Endothelial cell (in vitro differentiated cells): ENCODE measurements at regions not wholly inside any gene's neighbourhood (a gene's known extent, or its start where the extent isn't known, plus 50 kb on each side); places are given as distances from the start of the nearest gene placed in this dataset.

Experiments used
- DNase-seq: peaks from one replicate; pipeline ENCODE4 v3.0.0; 2021; ENCODE audit warnings: low spot score
- H3K27ac Mint-ChIP-seq: one replicate; pipeline ENCODE4 v1.8.0; 2021; ENCODE audit warnings: mixed read lengths, inconsistent platforms; ENCODE audit not compliant: unreplicated experiment
- H3K27me3 Mint-ChIP-seq: one replicate; pipeline ENCODE4 v1.8.0; 2021; ENCODE audit warnings: mild to moderate bottlenecking, moderate library complexity, mixed read lengths, inconsistent platforms; ENCODE audit not compliant: unreplicated experiment
- H3K36me3 Mint-ChIP-seq: one replicate; pipeline ENCODE4 v1.8.0; 2021; ENCODE audit warnings: mild to moderate bottlenecking, low read depth, mixed read lengths, inconsistent platforms; ENCODE audit not compliant: unreplicated experiment
- H3K4me1 Mint-ChIP-seq: one replicate; pipeline ENCODE4 v1.8.0; 2021; ENCODE audit warnings: mild to moderate bottlenecking, mixed read lengths, inconsistent platforms; ENCODE audit not compliant: unreplicated experiment
- H3K4me3 Mint-ChIP-seq: one replicate; pipeline ENCODE4 v1.8.0; 2021; ENCODE audit warnings: mild to moderate bottlenecking, mixed read lengths, inconsistent platforms; ENCODE audit not compliant: unreplicated experiment
- H3K9me3 Mint-ChIP-seq: one replicate; pipeline ENCODE4 v1.8.0; 2021; ENCODE audit warnings: mixed read lengths, inconsistent platforms; ENCODE audit not compliant: unreplicated experiment
- TF ChIP-seq, protein P1 (sequence below): fragments of 200-600 bp; sonication (generic); IDR thresholded peaks from one replicate; pipeline ENCODE4 v1.5.0; 2021; ENCODE audit warnings: antibody characterized with exemption; ENCODE audit not compliant: unreplicated experiment

DNA sequence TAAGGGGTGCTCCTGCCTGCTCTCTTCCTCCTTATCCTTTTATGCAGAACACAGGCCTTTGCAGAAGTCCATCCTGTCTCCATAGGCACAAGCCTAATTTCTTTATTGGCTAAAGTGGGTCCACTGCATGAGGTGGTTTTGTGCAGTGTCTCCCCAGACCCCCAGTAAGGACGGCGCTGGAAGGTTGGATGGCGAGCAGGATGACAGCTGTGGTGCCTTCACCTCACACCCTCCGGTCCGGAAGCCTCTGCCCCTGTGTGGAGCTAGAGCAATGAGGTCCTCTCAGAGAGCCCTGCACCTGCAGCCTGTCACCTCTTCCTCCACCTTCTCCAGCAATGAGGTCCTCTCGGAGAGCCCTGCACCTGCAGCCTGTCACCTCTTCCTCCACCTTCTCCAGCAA lies 393.7 kb upstream of the IRX1 start:
- Mint-ChIP-seq H3K4me3 (no peak overlapping the region), H3K36me3 (peaks cover 13% of the 10 kb centered on the region), H3K9me3 (peaks cover 15% of the 10 kb centered on the region), H3K27me3 (peaks cover 6% of the 10 kb centered on the region), H3K4me1 (no peaks in the 10 kb centered on the region), H3K27ac (no peak overlapping the region)
- no peak for DNase-seq
- TF ChIP-seq, protein P1, sequence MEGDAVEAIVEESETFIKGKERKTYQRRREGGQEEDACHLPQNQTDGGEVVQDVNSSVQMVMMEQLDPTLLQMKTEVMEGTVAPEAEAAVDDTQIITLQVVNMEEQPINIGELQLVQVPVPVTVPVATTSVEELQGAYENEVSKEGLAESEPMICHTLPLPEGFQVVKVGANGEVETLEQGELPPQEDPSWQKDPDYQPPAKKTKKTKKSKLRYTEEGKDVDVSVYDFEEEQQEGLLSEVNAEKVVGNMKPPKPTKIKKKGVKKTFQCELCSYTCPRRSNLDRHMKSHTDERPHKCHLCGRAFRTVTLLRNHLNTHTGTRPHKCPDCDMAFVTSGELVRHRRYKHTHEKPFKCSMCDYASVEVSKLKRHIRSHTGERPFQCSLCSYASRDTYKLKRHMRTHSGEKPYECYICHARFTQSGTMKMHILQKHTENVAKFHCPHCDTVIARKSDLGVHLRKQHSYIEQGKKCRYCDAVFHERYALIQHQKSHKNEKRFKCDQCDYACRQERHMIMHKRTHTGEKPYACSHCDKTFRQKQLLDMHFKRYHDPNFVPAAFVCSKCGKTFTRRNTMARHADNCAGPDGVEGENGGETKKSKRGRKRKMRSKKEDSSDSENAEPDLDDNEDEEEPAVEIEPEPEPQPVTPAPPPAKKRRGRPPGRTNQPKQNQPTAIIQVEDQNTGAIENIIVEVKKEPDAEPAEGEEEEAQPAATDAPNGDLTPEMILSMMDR: no peak

GRCh38 chr5:3201121-3201520 lies 394.5 kb upstream of the IRX1 start:
- DNase-seq: no peak
- Mint-ChIP-seq H3K36me3 (peaks cover 13% of the 10 kb centered on the region), H3K4me3 (no peak overlapping the region), H3K27ac (no peak overlapping the region), H3K27me3 (peaks cover 6% of the 10 kb centered on the region), H3K9me3 (peaks cover 15% of the 10 kb centered on the region), H3K4me1 (no peaks in the 10 kb centered on the region)
- TF ChIP-seq, protein P1: no peak

GRCh38 chr5:3199962-3200755 lies 395.5 kb upstream of the IRX1 start:
- peaks cover 6% of the 10 kb centered on the region for H3K27me3 Mint-ChIP-seq

GRCh38 chr5:3198074-3198449 lies 397.6 kb upstream of the IRX1 start:
- H3K4me3 Mint-ChIP-seq: peak overlapping the region; percentile 76
- no peak for DNase-seq
- no peaks in the 10 kb centered on the region for H3K4me1 Mint-ChIP-seq
- H3K9me3 Mint-ChIP-seq: peaks cover 15% of the 10 kb centered on the region
- TF ChIP-seq, protein P1: no peak
- peaks cover 6% of the 10 kb centered on the region for H3K36me3 Mint-ChIP-seq
- peaks cover 7% of the 10 kb centered on the region for H3K27me3 Mint-ChIP-seq
- no peak overlapping the region for H3K27ac Mint-ChIP-seq

More at GRCh38 chr5:3199962-3200755, 395.5 kb upstream of the IRX1 start:
- H3K27ac Mint-ChIP-seq: no peak overlapping the region
- DNase-seq: no peak
- H3K36me3 Mint-ChIP-seq: peaks cover 8% of the 10 kb centered on the region
- TF ChIP-seq, protein P1: no peak
- no peak overlapping the region for H3K4me3 Mint-ChIP-seq
- peaks cover 15% of the 10 kb centered on the region for H3K9me3 Mint-ChIP-seq
- no peaks in the 10 kb centered on the region for H3K4me1 Mint-ChIP-seq

DNA sequence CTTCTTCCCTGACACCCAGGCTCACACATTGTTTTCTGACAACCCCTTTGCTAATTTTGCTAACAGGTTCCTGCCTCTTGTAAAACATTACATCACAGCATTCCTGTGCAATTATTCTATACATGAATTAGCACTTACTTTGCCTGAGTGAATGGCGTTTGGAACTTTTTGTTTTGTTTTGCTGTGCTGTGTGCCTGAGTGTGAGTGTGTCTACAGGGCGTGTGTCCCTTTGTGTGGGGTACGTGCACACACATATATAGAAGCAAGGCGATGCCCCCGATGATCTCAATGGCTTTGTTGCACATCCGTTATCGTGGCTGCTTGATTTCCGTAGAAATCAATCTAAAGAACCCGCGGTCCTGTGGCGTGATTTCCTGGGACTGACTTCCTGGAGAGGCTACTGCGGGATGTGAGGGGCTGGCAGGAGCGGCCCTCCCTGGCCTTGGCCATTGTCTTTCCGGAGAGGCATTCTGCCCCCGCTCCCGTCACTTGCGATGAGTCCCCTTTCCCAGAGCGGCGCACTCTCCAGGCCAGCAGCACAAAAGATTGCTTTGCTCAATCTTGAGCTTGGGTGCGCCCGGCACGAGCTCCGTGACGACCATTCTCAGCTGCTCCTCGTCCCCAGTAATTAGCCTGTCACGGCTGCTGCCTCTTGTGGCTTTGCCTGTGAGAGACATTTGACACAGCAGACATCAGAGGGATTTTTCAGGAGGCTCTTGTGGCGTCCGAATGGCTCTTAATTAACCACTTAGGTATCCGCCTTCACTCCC lies 398.1 kb upstream of the IRX1 start:
- Mint-ChIP-seq H3K4me1 (no peaks in the 10 kb centered on the region), H3K4me3 (peak overlapping the region; percentile 76), H3K36me3 (peaks cover 1% of the 10 kb centered on the region), H3K27me3 (peaks cover 7% of the 10 kb centered on the region), H3K27ac (no peak overlapping the region), H3K9me3 (peaks cover 10% of the 10 kb centered on the region)
- TF ChIP-seq, protein P1: no peak
- peak; percentile 33 for DNase-seq
